Mammary epithelial cell (primary cell): ENCODE measurements at regions not wholly inside any gene's neighbourhood (a gene's known extent, or its start where the extent isn't known, plus 50 kb on each side); places are given as distances from the start of the nearest gene placed in this dataset.

Source experiments
- CTCF ChIP-seq, 2 donors: IDR thresholded peaks in 1 of 2; conservative IDR thresholded peaks in 1 of 2; 2 replicates each; pipeline ENCODE4 v1.5.1; 2011 to 2012; ENCODE audit warnings: inconsistent platforms in 2 of 2, low read length in 2 of 2, mild to moderate bottlenecking in 2 of 2, control low read depth in 1 of 2, low read depth in 1 of 2; ENCODE audit not compliant: insufficient read depth in 1 of 2; ENCODE audit errors: extremely low read depth in 1 of 2
- EZH2 ChIP-seq: IDR thresholded peaks from 2 replicates; pipeline ENCODE4 v1.6.1; 2012; ENCODE audit warnings: low read length, inconsistent platforms, borderline replicate concordance

- no peak for TF ChIP-seq EZH2
- no peak for TF ChIP-seq CTCF (conservative IDR thresholded peaks at IDR 0.05 in 1 of 2, IDR thresholded peaks at IDR 0.05 in 1 of 2; ENCODE audit: extremely low read depth in 1 of 2, insufficient read depth in 1 of 2, low read depth in 1 of 2, low read length in 2 of 2)
Measured at GRCh38 chr15:39300451-39301153, 280.3 kb upstream of the THBS1 start.
